H1 (cell line): ENCODE measurements at regions not wholly inside any gene's neighbourhood (a gene's known extent, or its start where the extent isn't known, plus 50 kb on each side); places are given as distances from the start of the nearest gene placed in this dataset.

Experiments
- EP300 ChIP-seq, 2 experiments: IDR thresholded peaks; 1 replicate in 1 of 2; 2 replicates in 1 of 2; pipeline ENCODE4 v1.6.1; 2011 to 2012; ENCODE audit warnings: low read depth in 2 of 2, low read length in 2 of 2, mild to moderate bottlenecking in 2 of 2, borderline replicate concordance in 1 of 2, inconsistent platforms in 1 of 2, moderate library complexity in 1 of 2
- JUN ChIP-seq: IDR thresholded peaks from 2 replicates; pipeline ENCODE4 v1.6.1; 2011; ENCODE audit warnings: low read depth, mild to moderate bottlenecking, improper control_type of control experiment, low read length
- MAX ChIP-seq: IDR thresholded peaks from 2 replicates; pipeline ENCODE4 v1.6.1; 2012; ENCODE audit warnings: inconsistent platforms
- SP1 ChIP-seq: IDR thresholded peaks from 2 replicates; pipeline ENCODE4 v1.6.1; 2011; ENCODE audit warnings: low read depth, low read length
- SUZ12 ChIP-seq: fragments of 200-600 bp; sonication (generic); IDR thresholded peaks from 2 replicates; pipeline ENCODE4 v1.6.1; 2012; ENCODE audit warnings: mild to moderate bottlenecking, inconsistent platforms, low read length, moderate library complexity, mixed read lengths
- TF ChIP-seq, protein P1 (sequence below): IDR thresholded peaks from 2 replicates; pipeline ENCODE4 v1.6.1; 2011; ENCODE audit warnings: low read length, improper control_type of control experiment

DNA sequence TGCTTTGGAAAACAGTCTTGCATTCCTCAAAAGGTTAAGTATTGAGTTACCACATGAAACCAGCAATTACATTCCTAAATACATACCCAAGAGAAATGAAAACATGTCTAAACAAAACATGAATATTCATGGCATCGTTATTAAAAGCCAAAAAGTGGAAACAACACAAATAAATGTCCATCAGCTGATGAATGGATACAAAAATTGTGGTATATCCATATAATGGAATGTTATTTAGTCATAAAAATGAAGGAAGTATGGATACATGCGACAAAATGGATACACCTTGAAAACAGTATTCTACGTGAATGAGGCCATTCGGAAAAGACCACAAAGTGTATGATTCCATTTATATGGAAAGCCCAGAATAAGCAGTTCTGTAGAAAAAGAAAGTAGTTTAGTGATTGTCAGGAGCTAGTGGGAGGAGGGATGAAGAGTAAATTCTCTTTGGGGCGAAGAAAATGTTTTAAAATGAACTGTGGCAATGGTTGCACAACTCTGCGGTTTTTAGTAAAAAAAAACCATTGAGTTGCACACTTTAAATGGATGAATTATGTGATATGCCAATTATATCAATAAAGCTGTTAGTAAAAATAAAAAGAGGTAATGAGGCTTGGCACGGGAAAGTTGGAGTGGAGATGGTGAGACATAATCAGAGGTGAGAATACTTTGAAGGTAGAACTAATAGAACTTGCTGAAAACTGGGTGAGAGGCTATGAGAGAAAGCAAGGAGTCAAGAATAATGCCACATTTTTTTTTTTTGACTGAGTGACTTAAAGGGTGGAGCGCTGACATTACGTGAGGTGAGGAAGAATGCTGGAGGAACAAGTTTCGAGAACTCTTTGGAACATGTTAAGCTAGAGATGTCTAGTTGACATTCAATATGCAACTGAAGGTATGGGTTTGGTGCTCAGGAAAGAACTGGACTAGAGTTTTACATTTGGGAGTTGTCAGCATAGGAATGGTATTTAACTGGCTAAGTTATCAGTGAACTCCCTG lies 194.9 kb upstream of the ZNF608 start (continued):
- TF ChIP-seq JUN (no peak), SP1 (no peak), EP300 (IDR thresholded peaks at IDR 0.05; ENCODE audit: borderline replicate concordance in 1 of 2, low read depth in 2 of 2, low read length in 2 of 2) (no peak), MAX (no peak), SUZ12 (no peak)
- TF ChIP-seq, protein P1, sequence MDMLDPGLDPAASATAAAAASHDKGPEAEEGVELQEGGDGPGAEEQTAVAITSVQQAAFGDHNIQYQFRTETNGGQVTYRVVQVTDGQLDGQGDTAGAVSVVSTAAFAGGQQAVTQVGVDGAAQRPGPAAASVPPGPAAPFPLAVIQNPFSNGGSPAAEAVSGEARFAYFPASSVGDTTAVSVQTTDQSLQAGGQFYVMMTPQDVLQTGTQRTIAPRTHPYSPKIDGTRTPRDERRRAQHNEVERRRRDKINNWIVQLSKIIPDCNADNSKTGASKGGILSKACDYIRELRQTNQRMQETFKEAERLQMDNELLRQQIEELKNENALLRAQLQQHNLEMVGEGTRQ: no peak
